Neural progenitor cell (in vitro differentiated cells): ENCODE measurements at regions not wholly inside any gene's neighbourhood (a gene's known extent, or its start where the extent isn't known, plus 50 kb on each side); places are given as distances from the start of the nearest gene placed in this dataset.

Source experiments
- CTCF ChIP-seq: fragments of 200-600 bp; sonication (generic); IDR thresholded peaks from 2 replicates; pipeline ENCODE4 v1.5.1; 2017; ENCODE audit warnings: antibody characterized with exemption, mild to moderate bottlenecking
- EZH2 ChIP-seq: fragments of 200-600 bp; sonication (generic); IDR thresholded peaks from 2 replicates; pipeline ENCODE4 v1.6.1; 2017; ENCODE audit warnings: antibody characterized with exemption, mild to moderate bottlenecking, moderate library complexity
- EZH2phosphoT487 ChIP-seq: fragments of 200-600 bp; sonication (generic); IDR thresholded peaks from 2 replicates; pipeline ENCODE4 v1.6.1; 2017; ENCODE audit warnings: antibody characterized with exemption

- TF ChIP-seq EZH2, result no peak
- TF ChIP-seq CTCF, result no peak
- TF ChIP-seq EZH2phosphoT487, result no peak
Measured at GRCh38 chr2:107462181-107462580, 364.5 kb upstream of the RGPD4 start.
